Panc1 (cell line): ENCODE measurements at regions not wholly inside any gene's neighbourhood (a gene's known extent, or its start where the extent isn't known, plus 50 kb on each side); places are given as distances from the start of the nearest gene placed in this dataset.

Source experiments
- ATAC-seq: fragments of 200-7000 bp; cut with Tn5 transposase; 2 replicates; pipeline ENCODE4 v1.9.1; 2020; ENCODE audit warnings: mild to moderate bottlenecking, moderate library complexity
- BruUV-seq: library from RNA; stranded (reverse); fragments of 400-500 nt; replicated peaks from 2 replicates; lab custom pipeline; 2021; lab: Mats Ljungman, UMichigan
- CTCF ChIA-PET: fragments of 300-600 bp; sonication (Branson Sonifier 250); formaldehyde crosslinking; loops from one replicate; lab custom pipeline; 2022; ENCODE audit warnings: antibody characterized with exemption; lab: Charles Lee
- POLR2A ChIA-PET: fragments of 300-600 bp; sonication (Branson Sonifier 250); formaldehyde crosslinking; loops from one replicate; lab custom pipeline; 2022; ENCODE audit warnings: antibody characterized with exemption; lab: Charles Lee
- DNase-seq: peaks from one replicate; pipeline ENCODE4 v3.0.0-alpha.2; 2010; ENCODE audit warnings: low read depth, low spot score
- H3K27ac ChIP-seq: 2 replicates; pipeline ENCODE4 v1.5.1; 2011; ENCODE audit warnings: mild to moderate bottlenecking, low read length, inconsistent platforms
- H3K27me3 ChIP-seq: fragments of 200-500 bp; sonication (Bioruptor generic); 2 replicates; pipeline ENCODE4 v1.6.0; 2014; ENCODE audit warnings: low read length, inconsistent platforms; ENCODE audit not compliant: control insufficient read depth, insufficient read depth
- H3K36me3 ChIP-seq: fragments of 200-500 bp; sonication (Bioruptor generic); 2 replicates; pipeline ENCODE4 v1.5.1; 2014; ENCODE audit warnings: inconsistent platforms, mild to moderate bottlenecking, low read length, moderate library complexity; ENCODE audit not compliant: control insufficient read depth, insufficient read depth
- H3K4me1 ChIP-seq: 2 replicates; pipeline ENCODE4 v1.5.1; 2011; ENCODE audit warnings: inconsistent platforms, mild to moderate bottlenecking, low read length, moderate library complexity; ENCODE audit not compliant: control insufficient read depth, insufficient read depth
- H3K4me3 ChIP-seq, 2 experiments: 2 replicates each; pipeline ENCODE4 v1.5.1; 2011 to 2012; ENCODE audit warnings: low read depth in 2 of 2, low read length in 2 of 2, mild to moderate bottlenecking in 2 of 2, inconsistent platforms in 1 of 2, moderate library complexity in 1 of 2
- H3K9me3 ChIP-seq: fragments of 200-500 bp; sonication (Bioruptor generic); 2 replicates; pipeline ENCODE4 v1.5.1; 2014; ENCODE audit warnings: low read depth, mild to moderate bottlenecking, inconsistent platforms, low read length, moderate library complexity; ENCODE audit not compliant: control insufficient read depth, insufficient read depth
- CTCF ChIP-seq: fragments of 450-650 bp; IDR thresholded peaks from 2 replicates; pipeline ENCODE4 v1.5.1; 2017; ENCODE audit warnings: mild to moderate bottlenecking
- POLR2AphosphoS5 ChIP-seq: IDR thresholded peaks from 2 replicates; pipeline ENCODE4 v1.6.1; 2012; ENCODE audit warnings: mild to moderate bottlenecking, low read depth, low read length, moderate library complexity
- REST ChIP-seq, 2 experiments: IDR thresholded peaks; 2 replicates each; pipeline ENCODE4 v1.6.1; 2011 to 2012; ENCODE audit warnings: low read depth in 2 of 2, control low read depth in 1 of 2, low read length in 1 of 2, mild to moderate bottlenecking in 1 of 2, moderate library complexity in 1 of 2; ENCODE audit not compliant: insufficient read depth in 1 of 2
- SIN3A ChIP-seq: IDR thresholded peaks from 2 replicates; pipeline ENCODE4 v1.6.1; 2012; ENCODE audit warnings: low read depth, mild to moderate bottlenecking, low read length, moderate library complexity, borderline replicate concordance; ENCODE audit not compliant: insufficient read depth
- TCF7L2 ChIP-seq: IDR thresholded peaks from 2 replicates; pipeline ENCODE4 v1.6.1; 2011; ENCODE audit warnings: mild to moderate bottlenecking, low read depth, low read length, inconsistent platforms
- in situ Hi-C: cut with HindIII; loops from 2 replicates; pipeline ENCODE4 v1.10.0; 2016; ENCODE audit warnings: low sequenced_read_pairs, low pct_unique_long_range_greater_than_20kb
- intact Hi-C: fragments of 100-400 bp; cut with micrococcal nuclease; formaldehyde crosslinking; loops from one replicate; pipeline ENCODE4 v1.10.0; 2022; ENCODE audit not compliant: unreplicated experiment

GRCh38 chr6:48404927-48405326, 293.9 kb upstream of the PTCHD4 start:
- DNase-seq (no peak), ATAC-seq (no peak)
- in situ Hi-C loops (no loop called here), intact Hi-C loops (no loop called here)
- CTCF ChIA-PET: no interaction called here
- TF ChIP-seq SIN3A: no peak
- no peak for TF ChIP-seq TCF7L2
- TF ChIP-seq CTCF: no peak
- TF ChIP-seq REST (IDR thresholded peaks at IDR 0.05; ENCODE audit: insufficient read depth in 1 of 2, low read depth in 2 of 2, low read length in 1 of 2): no peak
- TF ChIP-seq POLR2AphosphoS5: no peak
- Histone ChIP-seq H3K4me1 (no peaks in the 10 kb centered on the region), H3K4me3 (no peak overlapping the region), H3K27me3 (no peaks in the 10 kb centered on the region), H3K36me3 (no peaks in the 10 kb centered on the region), H3K27ac (no peak overlapping the region), H3K9me3 (peaks cover 5% of the 10 kb centered on the region; the same call in 1 of the 2 replicates)
- POLR2A ChIA-PET: no interaction called here
- no TSS peak for BruUV-seq

- POLR2A ChIA-PET: no interaction called here
- in situ Hi-C loops: no loop called here
- intact Hi-C loops: no loop called here
- Histone ChIP-seq H3K4me1 (no peaks in the 10 kb centered on the region), H3K27me3 (no peaks in the 10 kb centered on the region), H3K9me3 (peaks cover 5% of the 10 kb centered on the region; the same call in 1 of the 2 replicates), H3K27ac (no peak overlapping the region), H3K36me3 (no peaks in the 10 kb centered on the region), H3K4me3 (no peak overlapping the region)
- no TSS peak for BruUV-seq
- TF ChIP-seq CTCF (no peak), SIN3A (no peak), TCF7L2 (no peak), REST (IDR thresholded peaks at IDR 0.05; ENCODE audit: insufficient read depth in 1 of 2, low read depth in 2 of 2, low read length in 1 of 2) (no peak), POLR2AphosphoS5 (no peak)
- ATAC-seq: no peak
- CTCF ChIA-PET: no interaction called here
- DNase-seq: no peak
These were observed 292.6 kb upstream of the PTCHD4 start for GRCh38 chr6:48403587-48403986.
